ENCODE measurements at regions not wholly inside any gene's neighbourhood (a gene's known extent, or its start where the extent isn't known, plus 50 kb on each side); places are given as distances from the start of the nearest gene placed in this dataset.

GRCh38 chr5:154110716-154111115 is 71.9 kb downstream of the MFAP3 start:
- TF ChIP-seq, protein P1, sequence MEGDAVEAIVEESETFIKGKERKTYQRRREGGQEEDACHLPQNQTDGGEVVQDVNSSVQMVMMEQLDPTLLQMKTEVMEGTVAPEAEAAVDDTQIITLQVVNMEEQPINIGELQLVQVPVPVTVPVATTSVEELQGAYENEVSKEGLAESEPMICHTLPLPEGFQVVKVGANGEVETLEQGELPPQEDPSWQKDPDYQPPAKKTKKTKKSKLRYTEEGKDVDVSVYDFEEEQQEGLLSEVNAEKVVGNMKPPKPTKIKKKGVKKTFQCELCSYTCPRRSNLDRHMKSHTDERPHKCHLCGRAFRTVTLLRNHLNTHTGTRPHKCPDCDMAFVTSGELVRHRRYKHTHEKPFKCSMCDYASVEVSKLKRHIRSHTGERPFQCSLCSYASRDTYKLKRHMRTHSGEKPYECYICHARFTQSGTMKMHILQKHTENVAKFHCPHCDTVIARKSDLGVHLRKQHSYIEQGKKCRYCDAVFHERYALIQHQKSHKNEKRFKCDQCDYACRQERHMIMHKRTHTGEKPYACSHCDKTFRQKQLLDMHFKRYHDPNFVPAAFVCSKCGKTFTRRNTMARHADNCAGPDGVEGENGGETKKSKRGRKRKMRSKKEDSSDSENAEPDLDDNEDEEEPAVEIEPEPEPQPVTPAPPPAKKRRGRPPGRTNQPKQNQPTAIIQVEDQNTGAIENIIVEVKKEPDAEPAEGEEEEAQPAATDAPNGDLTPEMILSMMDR (IDR thresholded peaks at IDR 0.05; ENCODE audit: low read depth, low read length, missing input control), result no peak
- no peak for TF ChIP-seq ZBTB33 (IDR thresholded peaks at IDR 0.05)
- TF ChIP-seq RXRA (IDR thresholded peaks at IDR 0.05), result no peak
- no peak for TF ChIP-seq MAX (IDR thresholded peaks at IDR 0.05)
- TF ChIP-seq REST (IDR thresholded peaks at IDR 0.05), result no peak
- no peak for TF ChIP-seq TAF1 (conservative IDR thresholded peaks at IDR 0.05)
- no peak for TF ChIP-seq RAD21 (IDR thresholded peaks at IDR 0.05)
- no peak for TF ChIP-seq YY1 (IDR thresholded peaks at IDR 0.05)

All from liver (tissue), 3 donors.